OCI-LY7 (cell line): ENCODE measurements at regions not wholly inside any gene's neighbourhood (a gene's known extent, or its start where the extent isn't known, plus 50 kb on each side); places are given as distances from the start of the nearest gene placed in this dataset.

ENCODE experiments used
- EZH2phosphoT487 ChIP-seq: fragments of 200-600 bp; sonication (generic); IDR thresholded peaks from 2 replicates; pipeline ENCODE4 v1.6.1; 2018; ENCODE audit warnings: low read depth, borderline replicate concordance, mild to moderate bottlenecking, mixed run types, antibody characterized with exemption, low read length, moderate library complexity, mixed read lengths
- TF ChIP-seq, protein P1 (sequence below): fragments of 200-600 bp; sonication (generic); conservative IDR thresholded peaks from 2 replicates; pipeline ENCODE4 v1.5.1; 2014; ENCODE audit warnings: mild to moderate bottlenecking, antibody characterized with exemption, low read length, moderate library complexity, mixed read lengths

DNA sequence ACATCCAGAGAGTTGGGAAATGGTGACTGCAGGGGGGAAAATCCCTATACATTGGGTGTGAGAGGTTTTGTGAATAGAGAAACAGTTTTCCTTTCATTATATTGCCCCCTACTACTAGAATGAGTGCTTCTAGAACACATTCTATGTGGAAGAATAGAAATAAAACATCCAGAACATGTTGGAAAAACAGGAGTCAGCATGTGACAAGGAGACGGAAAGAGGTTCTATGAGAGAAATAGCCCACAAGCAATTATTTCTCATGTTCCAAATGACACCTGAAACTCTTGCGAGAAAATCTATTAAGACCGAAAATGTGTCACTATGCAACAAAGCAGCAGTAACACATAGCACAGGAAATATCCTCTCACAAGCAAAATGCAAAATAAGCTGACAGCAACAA, 202.7 kb upstream of the SPOPL start:
- TF ChIP-seq, protein P1, sequence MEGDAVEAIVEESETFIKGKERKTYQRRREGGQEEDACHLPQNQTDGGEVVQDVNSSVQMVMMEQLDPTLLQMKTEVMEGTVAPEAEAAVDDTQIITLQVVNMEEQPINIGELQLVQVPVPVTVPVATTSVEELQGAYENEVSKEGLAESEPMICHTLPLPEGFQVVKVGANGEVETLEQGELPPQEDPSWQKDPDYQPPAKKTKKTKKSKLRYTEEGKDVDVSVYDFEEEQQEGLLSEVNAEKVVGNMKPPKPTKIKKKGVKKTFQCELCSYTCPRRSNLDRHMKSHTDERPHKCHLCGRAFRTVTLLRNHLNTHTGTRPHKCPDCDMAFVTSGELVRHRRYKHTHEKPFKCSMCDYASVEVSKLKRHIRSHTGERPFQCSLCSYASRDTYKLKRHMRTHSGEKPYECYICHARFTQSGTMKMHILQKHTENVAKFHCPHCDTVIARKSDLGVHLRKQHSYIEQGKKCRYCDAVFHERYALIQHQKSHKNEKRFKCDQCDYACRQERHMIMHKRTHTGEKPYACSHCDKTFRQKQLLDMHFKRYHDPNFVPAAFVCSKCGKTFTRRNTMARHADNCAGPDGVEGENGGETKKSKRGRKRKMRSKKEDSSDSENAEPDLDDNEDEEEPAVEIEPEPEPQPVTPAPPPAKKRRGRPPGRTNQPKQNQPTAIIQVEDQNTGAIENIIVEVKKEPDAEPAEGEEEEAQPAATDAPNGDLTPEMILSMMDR, result no peak
- TF ChIP-seq EZH2phosphoT487, result no peak
